Neuronal stem cell (in vitro differentiated cells): ENCODE measurements at regions not wholly inside any gene's neighbourhood (a gene's known extent, or its start where the extent isn't known, plus 50 kb on each side); places are given as distances from the start of the nearest gene placed in this dataset.
"Not testable (repeated sequence)": the region's sequence is repeated elsewhere in the genome, so short reads cannot be mapped to it uniquely, and the experiment has no call there.

Source experiments
- DNase-seq: peaks from one replicate; pipeline ENCODE4 v3.0.0-alpha.2; 2013; ENCODE audit warnings: low spot score
- H2AFZ ChIP-seq: one replicate; pipeline ENCODE4 v1.6.1; 2013; ENCODE audit warnings: mild to moderate bottlenecking, low read length, inconsistent platforms
- H2AK5ac ChIP-seq: 2 replicates; pipeline ENCODE4 v1.6.1; 2013; ENCODE audit warnings: low read depth, mild to moderate bottlenecking, inconsistent platforms, low read length, moderate library complexity, mixed read lengths
- H2BK120ac ChIP-seq: 2 replicates; pipeline ENCODE4 v1.6.1; 2013; ENCODE audit warnings: low read depth, mild to moderate bottlenecking, inconsistent platforms, low read length, moderate library complexity, mixed read lengths
- H2BK12ac ChIP-seq: one replicate; pipeline ENCODE4 v1.6.1; 2013; ENCODE audit warnings: low read length, inconsistent platforms
- H2BK15ac ChIP-seq: 2 replicates; pipeline ENCODE4 v1.6.1; 2013; ENCODE audit warnings: mild to moderate bottlenecking, low read length, inconsistent platforms, mixed read lengths
- H2BK5ac ChIP-seq: one replicate; pipeline ENCODE4 v1.6.1; 2013; ENCODE audit warnings: inconsistent platforms, mild to moderate bottlenecking, low read length, moderate library complexity
- H3K14ac ChIP-seq: one replicate; pipeline ENCODE4 v1.6.1; 2013; ENCODE audit warnings: low read length, inconsistent platforms
- H3K18ac ChIP-seq: 2 replicates; pipeline ENCODE4 v1.6.1; 2013; ENCODE audit warnings: low read length, inconsistent platforms
- H3K23ac ChIP-seq: 2 replicates; pipeline ENCODE4 v1.6.1; 2013; ENCODE audit warnings: low read depth, mild to moderate bottlenecking, mixed read lengths, low read length, inconsistent platforms; ENCODE audit not compliant: poor library complexity
- H3K27ac ChIP-seq: replicated peaks from 3 replicates; pipeline ENCODE4 v1.5.1; 2013; ENCODE audit warnings: low read length, inconsistent platforms
- H3K27me3 ChIP-seq, 3 experiments: 2 replicates each; pipeline ENCODE4 v1.6.1; 2013; ENCODE audit warnings: low read length in 3 of 3, mild to moderate bottlenecking in 2 of 3, inconsistent platforms in 1 of 3, low read depth in 1 of 3, mixed read lengths in 1 of 3, moderate library complexity in 1 of 3; ENCODE audit not compliant: control insufficient read depth in 3 of 3, insufficient read depth in 3 of 3
- H3K36me3 ChIP-seq, 2 donors: replicated peaks in 1 of 2; 2 replicates each; pipeline ENCODE4 v1.6.1; 2013; ENCODE audit warnings: low read length in 2 of 2; ENCODE audit not compliant: control insufficient read depth in 2 of 2, insufficient read depth in 2 of 2
- H3K4ac ChIP-seq: 2 replicates; pipeline ENCODE4 v1.6.1; 2013; ENCODE audit warnings: inconsistent platforms, mild to moderate bottlenecking, low read length, moderate library complexity
- H3K4me1 ChIP-seq, 2 donors: 1 replicate in 1 of 2; 2 replicates in 1 of 2; pipeline ENCODE4 v1.6.1; 2013; ENCODE audit warnings: low read length in 2 of 2, low read depth in 1 of 2; ENCODE audit not compliant: control insufficient read depth in 2 of 2, insufficient read depth in 1 of 2
- H3K4me2 ChIP-seq: one replicate; pipeline ENCODE4 v1.6.1; 2013; ENCODE audit warnings: mild to moderate bottlenecking, low read length, inconsistent platforms; ENCODE audit not compliant: insufficient read depth, poor library complexity, severe bottlenecking
- H3K4me3 ChIP-seq, 2 donors: 2 replicates each; pipeline ENCODE4 v1.5.1; 2013; ENCODE audit warnings: low read length in 2 of 2, mild to moderate bottlenecking in 2 of 2, inconsistent platforms in 1 of 2, moderate library complexity in 1 of 2
- H3K79me1 ChIP-seq: one replicate; pipeline ENCODE4 v1.6.1; 2013; ENCODE audit warnings: low read depth, mild to moderate bottlenecking, inconsistent platforms, low read length, moderate library complexity
- H3K9ac ChIP-seq: one replicate; pipeline ENCODE4 v1.6.1; 2013; ENCODE audit warnings: mild to moderate bottlenecking, low read depth, low read length, inconsistent platforms; ENCODE audit not compliant: poor library complexity
- H3K9me3 ChIP-seq, 2 donors: replicated peaks in 1 of 2; 2 replicates each; pipeline versions ENCODE3 to v1.6.1; 2013; ENCODE audit warnings: low read length in 2 of 2, mild to moderate bottlenecking in 2 of 2, inconsistent platforms in 1 of 2, low read depth in 1 of 2, mixed read lengths in 1 of 2, moderate library complexity in 1 of 2; ENCODE audit not compliant: control insufficient read depth in 2 of 2, insufficient read depth in 1 of 2
- H4K8ac ChIP-seq: one replicate; pipeline ENCODE4 v1.6.1; 2013; ENCODE audit warnings: low read depth, mild to moderate bottlenecking, inconsistent platforms, low read length, moderate library complexity
- H4K91ac ChIP-seq: one replicate; pipeline ENCODE4 v1.6.1; 2013; ENCODE audit warnings: low read length, low read depth, mild to moderate bottlenecking, inconsistent platforms; ENCODE audit not compliant: poor library complexity
- WGBS, 2 donors: extraction: QIAGEN DNeasy Blood & Tissue Kit; methylation state at CpG; one replicate each; pipeline ENCODE4 v1.1.7; 2013; ENCODE audit warnings: missing lambda C conversion rate in 2 of 2, mixed read lengths in 1 of 2; ENCODE audit not compliant: insufficient read length in 2 of 2, insufficient replicate concordance in 1 of 2; ENCODE audit errors: extremely low coverage in 2 of 2; 5-methylcytosine and 5-hydroxymethylcytosine counted together

GRCh38 chr1:182301467-182302198 is 90.0 kb downstream of the GLUL start:
- no peaks in the 10 kb centered on the region for H3K9me3 ChIP-seq
- no peak overlapping the region for H3K23ac ChIP-seq
- no peak overlapping the region for H2AK5ac ChIP-seq
- H2BK5ac ChIP-seq: no peak overlapping the region
- peaks cover 4 to 18% of the 10 kb centered on the region in 2 donors for H3K4me1 ChIP-seq
- H4K91ac ChIP-seq: no peak overlapping the region
- H3K4me3 ChIP-seq: no peak overlapping the region
- no CpG with 5 or more reads among the region's 9 CpGs for WGBS, 2 donors
- no peak overlapping the region for H2AFZ ChIP-seq
- no peaks in the 10 kb centered on the region for H3K79me1 ChIP-seq
- H2BK15ac ChIP-seq: no peak overlapping the region
- H3K18ac ChIP-seq: no peak overlapping the region
- H2BK120ac ChIP-seq: no peak overlapping the region
- no peaks in the 10 kb centered on the region for H3K27me3 ChIP-seq
- H3K4ac ChIP-seq: no peak overlapping the region
- H3K36me3 ChIP-seq: no peaks in the 10 kb centered on the region
- H3K4me2 ChIP-seq: no peak overlapping the region
- no peak overlapping the region for H4K8ac ChIP-seq
- H2BK12ac ChIP-seq: no peak overlapping the region
- no peak overlapping the region for H3K14ac ChIP-seq
- no peak overlapping the region for H3K27ac ChIP-seq
- DNase-seq: no peak
- H3K9ac ChIP-seq: no peak overlapping the region

- Histone ChIP-seq H2BK5ac (no peak overlapping the region), H3K9ac (no peak overlapping the region), H4K8ac (no peak overlapping the region), H2BK12ac (no peak overlapping the region), H3K79me1 (no peaks in the 10 kb centered on the region), H2AK5ac (no peak overlapping the region), H2AFZ (no peak overlapping the region), H3K36me3 (no peaks in the 10 kb centered on the region), H3K4me1 (peaks cover 4 to 18% of the 10 kb centered on the region in 2 donors), H3K14ac (no peak overlapping the region), H3K27me3 (no peaks in the 10 kb centered on the region), H3K9me3 (no peaks in the 10 kb centered on the region), H3K23ac (no peak overlapping the region), H3K4ac (no peak overlapping the region), H2BK15ac (no peak overlapping the region), H3K4me2 (no peak overlapping the region), H3K18ac (no peak overlapping the region), H2BK120ac (no peak overlapping the region), H3K4me3 (no peak overlapping the region), H4K91ac (no peak overlapping the region), H3K27ac (no peak overlapping the region)
- no peak for DNase-seq
- WGBS, 2 donors: no CpG with 5 or more reads among the region's 8 CpGs
Observed at GRCh38 chr1:182301026-182301436, 90.6 kb downstream of the GLUL start.

GRCh38 chr1:182299728-182300616 is 91.6 kb downstream of the GLUL start:
- Histone ChIP-seq H3K9ac (no peak overlapping the region), H3K23ac (no peak overlapping the region), H2BK120ac (no peak overlapping the region), H2BK12ac (peak overlapping the region; percentile 77), H4K8ac (no peak overlapping the region), H3K9me3 (no peaks in the 10 kb centered on the region), H4K91ac (no peak overlapping the region), H3K27ac (no peak overlapping the region), H3K27me3 (no peaks in the 10 kb centered on the region), H2BK15ac (peak overlapping the region; percentile 15), H3K4me1 (peaks cover 4 to 18% of the 10 kb centered on the region in 2 donors), H2BK5ac (no peak overlapping the region), H3K36me3 (no peaks in the 10 kb centered on the region), H3K18ac (peak overlapping the region; percentile 36), H2AK5ac (no peak overlapping the region), H3K4ac (no peak overlapping the region), H3K4me2 (no peak overlapping the region), H3K79me1 (no peaks in the 10 kb centered on the region), H3K14ac (no peak overlapping the region), H3K4me3 (no peak overlapping the region), H2AFZ (peak overlapping the region; percentile 60)
- no CpG with 5 or more reads among the region's 3 CpGs for WGBS, 2 donors
- no peak for DNase-seq

- not testable (repeated sequence) for H3K9me3 ChIP-seq, H2AK5ac ChIP-seq, H3K4ac ChIP-seq, H3K36me3 ChIP-seq, H4K8ac ChIP-seq, DNase-seq, H2BK12ac ChIP-seq, H4K91ac ChIP-seq, H3K27me3 ChIP-seq, H2BK120ac ChIP-seq, H2AFZ ChIP-seq, H3K23ac ChIP-seq, H3K4me2 ChIP-seq, H3K14ac ChIP-seq, H3K4me3 ChIP-seq, H2BK5ac ChIP-seq, H3K9ac ChIP-seq, H3K27ac ChIP-seq, H2BK15ac ChIP-seq, H3K79me1 ChIP-seq
- Histone ChIP-seq H3K4me1 (peaks cover 4 to 17% of the 10 kb centered on the region in 2 donors), H3K18ac (peak overlapping the region; percentile 46)
- no CpG with 5 or more reads among the region's 14 CpGs for WGBS, 2 donors
Observed at GRCh38 chr1:182299054-182299727, 92.4 kb downstream of the GLUL start.
